Cardiac fibroblast (primary cell): ENCODE measurements at regions not wholly inside any gene's neighbourhood (a gene's known extent, or its start where the extent isn't known, plus 50 kb on each side); places are given as distances from the start of the nearest gene placed in this dataset.
"Not testable (repeated sequence)": the region's sequence is repeated elsewhere in the genome, so short reads cannot be mapped to it uniquely, and the experiment has no call there.

Experiments used
- DNase-seq, 2 donors: peaks; one replicate each; pipeline versions ENCODE4 v3.0.0 to v3.0.0-alpha.2; 2010; ENCODE audit warnings: low read depth in 2 of 2
- H3K4me3 ChIP-seq, 2 donors: replicated peaks in 1 of 2; 1 replicate in 1 of 2; 2 replicates in 1 of 2; pipeline ENCODE4 v1.5.1; 2011; ENCODE audit warnings: low read depth in 2 of 2, low read length in 2 of 2, mild to moderate bottlenecking in 2 of 2, moderate library complexity in 1 of 2
- CTCF ChIP-seq: IDR thresholded peaks from one replicate; pipeline ENCODE4 v1.5.1; 2011; ENCODE audit warnings: low read depth, mild to moderate bottlenecking, low read length, inconsistent platforms

- no peak for TF ChIP-seq CTCF
- no peak overlapping the region for H3K4me3 ChIP-seq
- peak in 1 of 2 donors; percentile 1 for DNase-seq
Observed at GRCh38 chr4:107452717-107453630, 267.1 kb downstream of the PAPSS1 start.

DNA sequence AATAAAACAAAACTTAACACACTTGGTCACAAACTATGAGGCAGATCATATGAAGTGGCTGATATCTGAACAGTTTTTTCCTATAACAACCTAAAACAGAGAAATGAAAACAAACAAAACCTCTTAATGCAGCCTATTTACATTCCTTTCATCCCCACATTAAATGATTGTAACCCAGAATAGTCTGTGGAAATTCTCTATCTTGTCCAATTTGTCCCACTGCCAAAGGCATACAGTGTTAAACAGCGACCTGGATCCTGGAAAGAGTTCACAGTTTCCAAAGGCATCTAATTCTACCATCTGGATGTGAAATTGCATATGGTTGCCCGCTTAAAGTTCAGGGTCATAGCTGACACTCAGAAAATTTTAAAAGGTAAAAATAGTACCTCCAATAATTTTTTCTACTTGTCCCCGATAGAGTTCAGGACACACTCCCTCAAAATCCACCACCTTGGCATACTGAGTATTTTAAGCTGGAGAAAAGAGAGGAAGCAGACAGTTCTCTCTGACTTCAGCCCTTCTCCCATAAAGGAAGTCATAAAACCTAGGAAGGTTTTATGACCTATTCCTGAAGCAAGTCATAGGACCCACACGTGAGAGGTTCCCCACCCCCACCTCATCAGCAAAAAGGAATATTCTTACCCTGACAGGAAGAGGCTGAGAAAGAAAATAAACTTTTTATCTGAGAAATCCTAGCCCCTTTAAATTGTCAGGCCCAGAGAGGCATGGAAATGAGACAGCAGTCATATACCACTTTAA is 270.2 kb downstream of the PAPSS1 start:
- DNase-seq = no peak
- TF ChIP-seq CTCF = no peak
- no peak overlapping the region for H3K4me3 ChIP-seq

- no peak overlapping the region for H3K4me3 ChIP-seq
- TF ChIP-seq CTCF = no peak
- no peak for DNase-seq
Observed at GRCh38 chr4:107442538-107443111, 277.4 kb downstream of the PAPSS1 start.

DNA sequence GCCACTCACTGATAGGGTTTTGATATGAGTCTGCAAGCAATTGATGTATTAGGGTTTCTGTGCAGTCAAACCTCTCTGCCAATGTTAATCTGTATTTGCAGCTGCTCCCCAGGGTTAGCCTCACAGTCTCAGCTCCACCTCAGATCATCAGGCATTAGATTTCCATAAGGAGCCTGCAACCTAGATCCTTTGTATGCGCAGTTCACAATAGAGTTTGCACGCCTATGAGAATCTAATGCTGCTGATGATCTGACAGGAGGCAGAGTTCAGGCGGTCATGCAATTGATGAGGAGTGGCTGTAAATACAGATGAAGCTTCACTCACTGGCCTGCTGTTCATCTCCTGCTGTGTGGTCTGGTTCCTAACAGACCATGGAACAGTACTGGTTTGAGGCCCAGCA is 280.6 kb downstream of the PAPSS1 start:
- no peak overlapping the region for H3K4me3 ChIP-seq
- TF ChIP-seq CTCF = no peak
- no peak for DNase-seq

DNA sequence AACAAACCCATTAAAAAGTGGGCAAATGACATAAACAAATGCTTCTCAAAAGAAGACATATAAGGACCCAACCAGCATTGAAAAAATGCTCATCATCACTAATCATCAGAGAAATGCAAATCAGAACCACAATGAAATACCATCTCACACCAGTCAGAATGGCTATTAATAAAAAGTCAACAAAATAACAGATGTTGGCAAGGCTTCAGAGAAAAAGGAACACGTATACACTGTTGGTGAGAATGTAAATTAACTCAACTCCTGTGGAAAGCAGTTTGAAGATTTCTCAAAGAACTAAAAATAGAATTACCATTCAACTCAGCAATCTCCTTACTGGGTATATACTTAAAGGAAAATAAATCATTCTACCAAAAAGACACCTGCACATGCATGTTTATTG is 283.6 kb downstream of the PAPSS1 start:
- not testable (repeated sequence) for DNase-seq, H3K4me3 ChIP-seq

DNA sequence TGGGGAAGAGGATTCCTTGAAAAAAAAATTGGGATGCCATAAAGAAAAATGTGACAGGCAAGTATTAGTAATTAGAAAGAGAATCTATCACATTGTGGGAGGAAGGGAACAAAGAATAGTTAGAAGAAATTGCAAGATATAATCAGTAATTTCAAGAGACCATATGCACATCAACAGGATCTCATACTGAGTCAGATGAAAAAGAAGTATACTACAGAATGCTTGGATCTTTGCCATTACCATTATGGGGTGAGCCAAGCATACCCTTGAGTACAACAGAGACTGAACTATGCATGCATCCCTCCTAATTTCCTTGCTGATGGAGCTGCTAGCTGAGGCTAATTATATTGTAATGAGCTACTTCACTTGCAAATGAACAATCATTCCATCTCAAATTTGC is 287.6 kb downstream of the PAPSS1 start:
- no peak for DNase-seq
- no peak for TF ChIP-seq CTCF
- no peak overlapping the region for H3K4me3 ChIP-seq

DNA sequence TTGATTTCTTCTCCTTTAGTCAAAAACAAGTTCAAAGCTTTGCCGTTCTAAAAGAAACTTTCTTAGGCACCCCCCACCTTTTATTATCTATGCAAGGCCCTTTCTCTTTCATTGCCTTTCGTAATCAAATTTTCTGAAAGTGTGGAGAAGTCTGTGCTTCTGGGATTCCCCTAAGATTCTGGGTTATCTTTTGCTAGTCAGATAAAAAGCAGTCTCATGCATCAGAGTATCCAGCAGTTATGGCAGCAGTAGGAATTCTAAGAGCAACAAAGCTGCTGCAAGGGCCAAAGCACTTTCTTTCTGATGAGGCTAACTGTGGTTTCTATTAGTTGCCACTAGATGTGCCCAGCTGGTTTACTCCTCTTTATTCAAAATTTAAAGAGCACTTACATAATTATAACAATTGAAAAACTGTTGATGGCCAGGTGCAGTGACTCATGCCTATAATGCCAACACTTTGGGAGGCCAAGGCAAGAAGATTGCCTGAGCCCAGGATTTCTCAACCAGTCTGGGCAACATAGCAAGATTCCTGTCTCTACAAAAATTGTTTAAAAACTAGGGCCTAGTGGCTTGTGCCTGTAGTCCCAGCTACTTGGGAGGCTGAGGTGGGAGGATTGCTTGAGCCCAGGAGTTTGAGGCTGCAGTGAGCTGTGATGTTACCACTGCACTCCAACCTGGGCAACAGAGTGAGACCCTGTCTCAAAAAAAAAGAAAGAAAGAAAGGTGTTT is 296.2 kb downstream of the PAPSS1 start:
- DNase-seq = peak in 1 of 2 donors; percentile 8
- H3K4me3 ChIP-seq = no peak overlapping the region
- no peak for TF ChIP-seq CTCF

DNA sequence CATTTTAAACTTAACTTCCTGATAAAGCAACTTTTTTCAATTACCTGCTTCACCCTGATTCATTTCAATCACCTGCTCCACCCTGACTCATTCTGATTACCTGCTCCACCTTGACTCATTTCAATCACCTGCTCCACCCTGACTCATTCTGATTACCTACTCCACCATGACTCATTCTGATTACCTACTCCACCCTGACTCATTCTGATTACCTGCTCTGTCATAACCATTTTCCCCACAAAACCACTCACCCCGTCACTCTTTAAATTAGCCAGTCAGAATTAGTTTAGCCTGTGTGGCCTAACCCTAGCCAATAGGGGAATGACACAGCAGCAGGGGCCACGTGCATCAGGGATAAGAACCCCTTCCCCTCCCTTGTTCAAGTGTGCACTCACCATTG is 300.5 kb downstream of the PAPSS1 start:
- H3K4me3 ChIP-seq, DNase-seq: not testable (repeated sequence)
